Head of caudate nucleus (tissue), 42 donors: ENCODE measurements at regions not wholly inside any gene's neighbourhood (a gene's known extent, or its start where the extent isn't known, plus 50 kb on each side); places are given as distances from the start of the nearest gene placed in this dataset.
"Not testable (repeated sequence)": the region's sequence is repeated elsewhere in the genome, so short reads cannot be mapped to it uniquely, and the experiment has no call there.

Experiments
- DNase-seq, 42 donors: peaks; one replicate each; pipeline versions ENCODE4 v3.0.0 to v3.0.0-alpha.2; 2020 to 2021; ENCODE audit warnings: mixed read lengths in 7 of 42
- intact Hi-C: fragments of 100-400 bp; cut with DNase I; formaldehyde crosslinking; loops from one replicate; pipeline ENCODE4 v1.15.0; 2022

DNA sequence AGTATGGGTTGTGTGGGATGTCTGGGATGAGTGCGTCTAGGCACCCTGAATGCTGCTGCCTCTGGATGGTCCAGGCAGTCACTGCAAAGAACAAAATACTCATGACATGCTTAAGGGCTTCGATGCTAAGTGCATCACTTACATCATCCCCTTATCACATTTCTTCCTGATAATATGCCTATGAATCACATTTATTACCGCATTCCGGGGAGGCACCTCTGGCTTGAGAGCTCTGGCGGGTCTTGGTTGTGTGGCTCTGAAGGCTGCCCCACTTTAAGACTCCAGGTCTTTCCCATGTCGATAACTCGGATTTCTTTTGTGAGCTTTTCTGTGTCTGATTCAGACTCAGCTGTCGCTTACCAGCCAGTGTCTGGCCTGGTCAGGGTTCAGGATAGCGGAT is 1126.4 kb downstream of the TBC1D22A start:
- intact Hi-C loops, result no loop called here
- DNase-seq, result no peak

DNA sequence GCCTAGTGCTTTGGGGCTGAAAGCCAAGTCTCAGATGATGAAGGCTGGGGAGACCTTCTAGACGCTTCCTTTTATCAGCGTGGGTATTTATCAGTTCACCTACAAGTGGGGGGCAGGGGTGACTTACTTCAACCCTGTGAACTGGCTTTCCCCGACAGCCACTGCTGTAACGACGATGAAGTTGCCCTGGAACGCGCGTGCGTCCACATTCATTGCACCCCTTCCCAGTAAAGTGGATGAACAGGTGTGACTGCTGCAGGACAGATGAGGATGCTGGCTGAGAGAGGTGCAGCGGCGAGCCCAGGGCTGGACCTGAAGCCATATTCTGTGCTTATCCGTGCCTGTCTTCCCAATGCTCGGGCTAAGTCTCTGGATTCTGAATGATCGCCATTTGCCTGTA is 1122.3 kb downstream of the TBC1D22A start:
- intact Hi-C loops, result no loop called here
- DNase-seq, result no peak

DNA sequence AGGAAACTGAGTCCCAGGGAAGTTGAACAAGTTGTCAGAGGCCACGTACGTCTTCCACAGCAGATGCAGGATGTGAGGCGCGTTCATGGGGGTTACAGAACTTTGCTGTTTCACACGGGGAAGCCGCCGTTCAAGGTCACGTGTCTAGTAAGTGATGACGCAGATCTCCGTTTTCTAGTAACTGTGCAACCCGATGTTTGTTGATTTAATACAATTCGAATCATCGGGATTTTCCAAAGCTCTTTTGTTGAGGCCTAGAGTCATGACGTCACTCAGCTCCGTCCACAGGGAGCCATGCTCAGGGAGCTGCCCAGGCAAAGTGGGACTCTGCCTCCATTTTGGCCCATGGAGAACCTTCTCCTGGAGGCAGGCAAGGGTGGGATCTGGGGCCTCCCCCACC is 1121.8 kb downstream of the TBC1D22A start:
- no peak for DNase-seq
- intact Hi-C loops, result no loop called here

DNA sequence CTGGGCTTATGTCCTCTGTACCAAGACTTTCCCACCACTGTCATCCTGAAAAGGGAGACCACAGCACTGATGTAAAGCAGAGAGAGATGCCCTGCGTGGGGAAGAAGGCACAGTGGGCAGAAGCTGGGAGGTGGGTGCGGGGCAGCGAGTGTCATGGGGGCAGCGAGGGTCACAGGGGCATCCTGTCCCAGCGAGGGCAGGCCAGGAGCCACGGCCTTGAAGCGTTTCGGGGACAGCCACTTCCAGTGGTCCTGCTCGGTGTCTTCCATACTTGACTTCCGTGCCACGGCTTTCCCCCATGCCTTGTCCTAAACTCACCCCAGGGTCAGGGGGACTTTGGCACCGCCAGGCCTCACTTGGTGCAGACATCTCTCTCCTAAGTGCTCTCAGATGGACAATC is 1121.3 kb downstream of the TBC1D22A start:
- intact Hi-C loops, result no loop called here
- DNase-seq, result no peak

DNA sequence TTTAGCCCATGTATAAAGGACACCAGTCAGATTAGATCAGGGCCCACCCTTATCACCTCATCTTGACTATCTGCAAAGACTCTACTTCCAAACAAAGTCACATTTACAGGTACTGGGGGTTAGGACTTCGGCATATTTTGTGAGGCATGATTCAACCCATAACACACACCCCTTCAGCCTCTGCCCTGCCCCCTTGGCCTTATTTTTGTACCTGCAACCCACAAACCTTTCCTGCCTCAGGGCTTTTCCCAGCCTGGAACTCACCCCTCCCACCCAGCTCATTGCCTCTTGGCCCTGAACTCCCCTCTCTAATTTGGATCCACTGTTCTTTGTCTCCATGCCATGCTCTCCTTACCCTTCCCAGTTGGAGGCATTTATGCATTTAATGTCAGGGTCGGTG is 1116.9 kb downstream of the TBC1D22A start:
- intact Hi-C loops, result no loop called here

DNA sequence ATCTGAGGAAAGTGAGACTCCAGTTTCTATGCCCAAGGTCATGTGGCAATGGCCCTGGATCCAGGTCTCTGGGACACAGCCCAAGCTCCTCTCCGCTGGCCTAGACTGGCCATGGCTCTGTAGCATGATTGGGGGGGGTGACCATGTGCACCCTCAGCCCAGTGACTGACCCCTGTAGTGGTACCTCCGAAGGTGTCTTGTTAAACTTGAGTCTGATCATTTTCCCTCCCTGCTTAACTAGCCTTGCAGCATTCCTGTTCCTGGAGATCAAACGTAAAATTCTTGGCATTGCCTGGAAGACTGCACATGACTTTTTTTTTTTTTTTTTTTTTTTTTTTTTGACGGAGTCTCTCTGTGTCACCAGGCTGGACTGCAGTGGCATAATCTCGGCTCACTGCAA is 1116.0 kb downstream of the TBC1D22A start:
- DNase-seq, result no peak
- intact Hi-C loops, result no loop called here

More for the DNA sequence above, 1116.9 kb downstream of the TBC1D22A start:
- no peak for DNase-seq

DNA sequence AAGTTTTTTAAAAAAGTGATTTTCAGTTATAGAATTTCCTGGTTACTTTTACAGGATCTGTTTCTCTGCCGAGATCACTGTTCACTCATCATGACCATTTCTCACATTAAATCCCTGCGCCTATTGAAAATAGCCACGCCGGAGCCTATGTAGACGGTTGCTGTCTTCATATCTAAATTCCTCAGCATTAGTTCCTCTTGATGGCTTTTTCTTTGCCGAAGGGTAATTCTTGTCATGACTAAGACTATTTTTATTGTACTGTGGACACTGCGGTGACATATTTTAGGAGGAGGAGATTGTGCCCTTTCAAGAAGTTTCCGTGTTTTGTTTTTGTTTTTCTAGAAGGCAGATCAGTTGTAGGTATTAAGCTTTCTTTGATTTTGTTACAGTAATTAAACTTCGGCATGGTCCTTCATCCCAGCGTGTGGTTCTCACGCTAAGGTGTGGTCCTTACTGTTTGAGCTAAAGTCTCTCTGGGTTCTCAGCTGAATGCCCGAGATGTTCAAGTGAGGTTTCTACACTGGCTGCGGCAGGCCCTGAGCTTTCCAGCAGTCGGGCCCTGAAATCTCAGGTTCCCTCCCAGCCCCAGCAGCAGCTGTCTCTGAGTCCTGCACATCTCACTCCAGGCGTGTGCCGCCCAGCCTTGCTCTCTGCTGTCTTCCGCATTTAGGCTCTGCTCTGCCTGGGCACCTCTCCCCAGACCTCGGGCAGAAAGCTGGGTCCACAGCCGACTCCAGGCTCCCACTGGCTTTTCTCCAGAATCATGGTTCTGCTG is 1110.5 kb downstream of the TBC1D22A start:
- intact Hi-C loops, result no loop called here
- DNase-seq, result no peak

DNA sequence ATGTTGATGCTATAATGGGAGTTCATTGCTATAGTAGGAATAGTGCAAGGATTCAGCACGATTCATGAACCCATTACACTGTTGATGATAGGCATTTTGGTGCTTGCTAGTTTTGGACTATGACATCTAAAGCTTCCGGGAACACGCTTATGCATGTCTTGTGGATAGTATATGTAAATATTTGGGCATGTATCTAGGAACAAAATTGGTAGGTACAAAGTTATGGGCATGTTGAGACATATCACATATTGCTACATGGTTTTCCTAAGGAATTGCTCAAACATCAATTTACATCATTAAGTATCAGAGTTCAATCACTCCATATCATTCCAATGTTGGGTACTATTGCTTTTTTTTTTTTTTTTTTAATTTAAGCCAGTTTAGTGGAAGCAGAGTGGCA is 1103.2 kb downstream of the TBC1D22A start:
- intact Hi-C loops, result no loop called here
- no peak for DNase-seq

DNA sequence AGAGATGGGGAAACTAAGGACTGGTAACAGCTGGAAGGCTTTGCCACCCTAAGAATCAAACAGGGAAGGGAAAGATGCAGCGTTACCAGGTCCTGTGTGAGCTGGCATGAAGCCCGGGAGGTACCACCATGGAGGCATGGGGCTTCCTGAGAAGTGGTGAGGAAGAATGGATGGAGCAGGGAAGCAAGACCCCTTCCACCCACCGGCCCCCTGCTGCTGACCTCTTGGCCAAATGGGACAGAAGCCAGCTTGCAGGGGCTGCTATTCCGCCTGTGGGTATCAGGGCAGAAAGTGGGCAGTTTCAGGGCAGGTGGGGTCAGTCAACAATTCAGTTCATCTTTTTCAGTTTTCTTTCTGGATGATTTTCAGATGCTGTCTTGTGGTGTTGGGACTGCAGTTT is 1099.9 kb downstream of the TBC1D22A start:
- intact Hi-C loops, result no loop called here
- peak in 1 of 42 donors; percentile 25 for DNase-seq

DNA sequence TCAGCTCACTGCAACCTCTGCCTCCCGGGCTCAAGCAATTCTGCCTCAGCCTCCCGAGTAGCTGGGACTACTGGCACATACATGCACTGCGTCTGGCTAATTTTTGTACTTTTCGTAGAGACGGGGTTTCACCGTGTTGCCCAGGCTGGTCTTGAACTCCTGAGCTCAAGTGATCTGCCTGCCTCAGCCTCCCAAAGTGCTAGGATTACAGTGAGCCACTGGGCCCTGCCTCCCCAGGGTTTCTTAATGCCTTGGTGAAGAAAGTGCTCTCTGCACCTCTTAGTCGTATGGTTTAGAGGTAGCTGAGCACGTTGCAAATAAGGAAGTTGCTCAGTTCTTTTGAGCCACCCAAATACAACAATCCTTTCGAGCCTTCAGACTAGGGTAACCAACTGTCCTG is 1098.5 kb downstream of the TBC1D22A start:
- DNase-seq, intact Hi-C loops: not testable (repeated sequence)

DNA sequence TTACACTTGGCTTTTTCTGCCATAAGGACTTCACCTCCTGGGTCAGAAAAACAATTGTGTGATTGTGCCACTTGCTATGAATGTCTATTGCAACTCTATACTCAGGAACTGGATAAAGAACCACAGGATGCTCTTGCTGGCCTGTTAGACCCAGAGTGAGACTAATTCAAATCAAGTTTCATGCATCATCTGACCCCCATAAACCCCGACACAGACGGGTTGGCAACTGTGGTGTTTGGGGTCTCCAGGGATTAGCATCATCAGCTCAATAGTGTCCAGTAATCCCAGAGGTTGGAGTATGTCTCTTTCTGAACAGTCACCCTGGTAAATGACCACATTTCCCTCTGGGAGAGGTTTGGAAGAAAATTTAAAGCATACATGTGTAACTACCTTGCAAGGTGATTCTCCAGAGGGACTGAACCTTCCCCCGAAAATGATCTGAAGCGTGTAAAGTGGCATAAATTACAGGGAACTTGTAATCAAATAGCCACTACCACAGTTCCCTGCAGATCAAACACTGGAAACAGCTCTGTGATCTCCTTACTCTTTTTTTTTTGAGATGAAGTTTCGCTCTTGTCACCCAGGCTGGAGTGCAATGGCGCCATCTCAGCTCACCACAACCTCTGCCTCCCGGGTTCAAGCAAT is 1097.6 kb downstream of the TBC1D22A start:
- intact Hi-C loops, result no loop called here
- no peak for DNase-seq

DNA sequence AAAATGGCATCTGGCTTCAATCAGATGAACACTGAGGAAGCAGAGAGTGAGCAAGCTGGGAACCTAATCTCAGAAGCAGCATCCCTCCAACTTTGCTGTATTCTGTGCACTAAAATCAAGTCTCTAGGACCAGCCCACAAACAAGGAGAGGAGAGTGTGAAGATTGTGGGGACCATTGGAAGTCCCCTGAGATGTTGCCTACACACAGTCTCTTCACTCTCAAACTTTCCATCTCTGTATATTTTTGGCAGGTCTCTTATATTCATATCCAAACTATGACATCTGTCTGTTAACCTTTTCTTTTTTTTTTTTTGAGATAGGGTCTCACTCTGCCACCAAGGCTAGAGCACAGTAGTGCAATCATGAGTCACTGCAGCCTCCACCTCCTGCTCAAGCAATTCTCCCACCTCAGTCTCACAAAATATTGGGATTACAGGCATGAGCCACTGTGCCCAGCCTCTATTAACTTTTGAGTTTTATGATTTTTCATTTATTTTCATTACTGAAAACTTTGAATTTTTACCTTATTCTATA is 1096.4 kb downstream of the TBC1D22A start:
- DNase-seq, result no peak
- intact Hi-C loops, result no loop called here

DNA sequence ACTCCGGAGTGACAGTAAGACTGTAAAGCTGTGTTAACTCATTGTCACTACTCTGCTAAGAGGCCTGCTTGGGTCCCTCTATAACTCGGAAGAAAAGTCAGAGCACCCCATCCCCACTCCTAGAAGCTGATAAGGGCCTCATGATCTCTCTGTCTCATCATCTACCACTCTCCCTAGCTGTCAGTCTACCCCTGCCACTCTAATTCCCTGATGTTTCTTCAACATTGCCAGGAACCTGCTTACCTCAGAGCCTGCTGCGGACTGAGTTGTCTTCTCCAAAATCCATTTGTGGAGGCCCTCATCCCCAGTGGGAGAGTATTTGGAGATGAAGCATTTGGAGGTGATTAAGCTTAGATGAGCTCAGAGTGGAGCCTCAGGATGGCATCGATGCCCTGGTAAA is 1092.2 kb downstream of the TBC1D22A start:
- DNase-seq, result no peak
- intact Hi-C loops, result no loop called here

DNA sequence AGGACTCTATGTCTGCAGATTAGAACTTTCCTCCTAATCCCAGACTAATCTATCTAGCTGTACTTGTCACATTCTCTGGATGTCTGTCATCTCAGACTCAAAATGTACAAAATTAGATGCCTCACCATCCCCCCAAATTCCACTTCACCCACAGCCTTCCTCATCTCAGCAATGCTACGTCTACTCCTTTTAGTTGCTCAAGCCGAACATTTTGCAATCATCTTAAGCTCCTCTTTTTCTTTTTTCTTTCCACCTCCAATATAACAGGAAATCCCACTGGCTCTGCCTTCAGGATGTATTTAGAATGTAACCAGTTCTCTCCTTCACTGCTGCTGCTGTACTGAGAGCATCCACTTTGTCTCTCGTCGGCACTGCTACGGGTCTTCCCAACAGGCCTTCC is 1091.8 kb downstream of the TBC1D22A start:
- peak in 1 of 42 donors; percentile 11 for DNase-seq
- intact Hi-C loops, result no loop called here

DNA sequence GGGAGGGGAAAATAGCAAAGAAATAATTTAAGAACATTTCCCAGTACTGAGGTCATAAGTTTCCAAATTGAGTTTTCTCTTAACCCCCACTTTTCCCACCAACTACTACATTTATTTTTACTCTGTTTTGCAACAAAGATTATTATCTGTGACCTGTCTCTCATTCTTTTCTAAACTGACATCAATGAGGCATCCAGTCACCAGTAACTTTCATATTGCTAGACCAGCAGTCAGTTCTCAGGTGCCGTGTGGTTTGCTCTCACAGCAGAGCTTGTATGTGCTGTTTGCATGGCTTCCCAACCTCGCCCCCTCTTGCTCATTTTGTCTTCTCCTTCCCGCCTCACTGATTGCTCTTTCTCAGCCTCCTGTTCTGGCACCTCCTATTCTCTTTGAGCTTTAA is 1091.3 kb downstream of the TBC1D22A start:
- DNase-seq, result peak in 2 of 42 donors; percentile 3 to 22
- intact Hi-C loops, result no loop called here

DNA sequence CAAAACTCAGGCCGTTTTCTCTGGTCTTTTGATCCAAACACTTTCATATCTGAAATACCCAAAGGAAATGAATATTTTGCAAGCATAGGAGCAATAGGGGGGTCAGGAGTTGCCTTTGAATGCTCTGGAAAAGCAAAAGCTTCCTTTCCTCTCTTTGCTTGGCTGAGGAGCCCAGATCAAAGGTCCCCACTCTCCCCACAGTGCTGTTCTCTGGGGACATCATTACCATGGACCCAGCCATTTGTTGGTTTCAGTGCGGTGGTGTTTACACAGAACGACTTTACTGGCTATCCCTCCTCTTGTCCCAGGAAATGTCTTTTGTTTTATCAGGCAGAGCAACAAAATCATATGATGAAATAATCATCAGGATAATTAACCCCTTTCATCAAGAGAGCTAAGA is 1089.1 kb downstream of the TBC1D22A start:
- intact Hi-C loops, result no loop called here
- no peak for DNase-seq

DNA sequence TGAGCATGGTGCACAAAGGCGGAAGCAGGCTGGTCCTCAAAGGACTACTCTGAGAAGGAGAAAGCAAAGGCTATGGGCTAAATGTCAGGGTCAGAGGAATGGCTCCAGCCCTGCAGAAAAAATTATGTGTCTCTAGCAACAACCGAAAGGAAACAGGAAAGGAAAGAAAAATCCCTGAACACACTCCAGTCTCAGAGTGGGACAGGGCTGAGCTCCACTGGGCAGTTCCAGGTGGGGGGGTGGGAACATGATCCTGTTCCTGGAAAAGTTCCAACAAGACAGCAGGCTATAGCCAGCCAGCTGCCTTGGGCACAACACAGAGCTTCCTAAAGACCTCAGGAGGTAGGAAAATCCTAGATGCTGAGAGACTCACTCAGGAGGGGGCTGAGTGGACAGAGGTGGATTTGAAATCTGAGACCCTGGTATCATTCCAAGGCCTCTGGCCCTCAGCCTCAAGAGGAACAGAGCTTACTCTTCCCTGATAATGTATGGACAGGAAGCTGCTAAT is 1088.2 kb downstream of the TBC1D22A start:
- intact Hi-C loops, result no loop called here
- no peak for DNase-seq

DNA sequence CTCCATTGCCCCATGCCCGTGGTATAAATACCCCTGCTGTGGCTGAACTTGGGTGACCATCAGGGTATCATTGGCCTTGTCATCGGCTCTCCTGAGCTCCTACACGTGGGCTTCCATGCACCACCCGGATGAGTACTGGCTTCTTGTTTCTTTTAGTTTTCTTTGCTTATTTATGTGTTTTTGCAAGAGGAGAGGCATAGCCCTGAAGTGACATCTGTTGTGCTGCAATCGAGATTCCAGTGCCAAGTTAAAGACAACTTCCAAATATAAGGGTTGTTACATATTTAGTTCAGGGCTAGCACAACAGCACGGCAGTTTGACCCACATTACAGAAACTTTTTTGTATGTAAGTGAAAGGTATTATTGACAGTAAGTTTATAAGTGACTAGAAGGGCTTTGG is 1087.1 kb downstream of the TBC1D22A start:
- no peak for DNase-seq
- intact Hi-C loops, result no loop called here

DNA sequence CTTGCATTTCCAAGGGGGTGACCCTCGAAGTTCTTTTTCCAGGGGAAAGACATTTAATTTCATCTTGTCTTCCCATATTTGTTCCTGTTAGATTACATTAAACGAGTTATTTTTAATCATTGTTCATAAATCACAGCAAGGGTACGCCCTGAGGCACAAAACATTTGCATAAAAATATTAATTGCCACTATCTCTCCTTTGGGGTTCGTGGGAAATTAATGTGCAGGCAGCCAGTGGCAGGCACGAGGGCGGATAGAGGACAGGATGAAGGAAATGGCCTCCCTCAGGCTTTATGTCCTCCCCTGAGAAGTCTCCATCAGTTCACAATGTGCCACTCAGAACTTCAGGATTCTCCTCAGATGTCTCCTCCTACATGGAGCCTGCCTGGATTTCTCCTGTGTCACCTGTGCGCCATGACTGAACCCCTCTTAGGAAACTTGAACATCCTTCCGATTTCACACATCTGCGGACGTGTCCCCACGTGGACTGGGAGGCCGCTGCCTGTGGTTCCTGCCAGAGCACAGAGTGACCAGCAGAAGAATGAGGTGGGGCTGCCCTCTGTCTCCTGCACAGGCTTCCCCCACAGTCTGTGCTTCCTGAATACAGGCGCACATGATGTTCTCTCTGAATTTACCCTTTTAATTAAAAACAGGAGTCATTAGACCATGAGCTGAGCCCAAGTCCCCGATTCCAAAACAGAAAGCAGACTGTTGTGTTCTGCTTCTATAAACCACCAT is 1085.9 kb downstream of the TBC1D22A start:
- DNase-seq, result no peak
- intact Hi-C loops, result no loop called here
